ENCODE measurements at regions not wholly inside any gene's neighbourhood (a gene's known extent, or its start where the extent isn't known, plus 50 kb on each side); places are given as distances from the start of the nearest gene placed in this dataset.

GRCh38 chr2:134163336-134163735 is 90.5 kb upstream of the MGAT5 start:
- Mint-ChIP-seq H3K4me1 (ENCODE audit: low read depth in 2 of 2) (peaks cover 49 to 71% of the 10 kb centered on the region in 2 donors), H3K27ac (no peak overlapping the region), H3K27me3 (no peaks in the 10 kb centered on the region), H3K4me3 (no peak overlapping the region), H3K9me3 (no peaks in the 10 kb centered on the region), H3K36me3 (no peaks in the 10 kb centered on the region)
- DNase-seq (ENCODE audit: low spot score) (no peak), ATAC-seq (peak in 1 of 2 donors; percentile 9)

DNA sequence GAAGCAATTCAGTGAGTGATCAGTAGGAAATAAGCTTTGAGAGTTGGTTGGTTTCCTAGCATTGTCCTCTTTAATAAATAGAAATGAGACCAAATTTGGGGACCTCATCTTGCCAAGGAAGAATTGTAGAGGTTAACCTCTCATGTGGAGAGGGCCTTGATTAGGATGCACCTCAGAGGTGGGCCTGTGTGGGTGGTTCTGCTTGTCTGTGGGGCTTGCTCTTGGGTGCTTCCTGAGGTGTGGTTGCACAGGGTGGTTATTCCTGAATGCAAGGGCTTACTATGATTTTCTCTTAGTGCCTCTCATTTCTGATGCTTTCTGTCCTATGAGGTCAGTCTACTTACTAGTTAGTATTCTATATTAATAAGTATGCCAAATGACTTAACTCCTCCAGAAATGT is 89.6 kb upstream of the MGAT5 start:
- ATAC-seq (no peak), DNase-seq (ENCODE audit: low spot score) (no peak)
- H3K4me3 Mint-ChIP-seq: no peak overlapping the region
- no peaks in the 10 kb centered on the region for H3K36me3 Mint-ChIP-seq
- H3K4me1 Mint-ChIP-seq (ENCODE audit: low read depth in 2 of 2): peaks cover 55 to 68% of the 10 kb centered on the region in 2 donors
- H3K27ac Mint-ChIP-seq: no peak overlapping the region
- no peaks in the 10 kb centered on the region for H3K9me3 Mint-ChIP-seq
- H3K27me3 Mint-ChIP-seq: no peaks in the 10 kb centered on the region

DNA sequence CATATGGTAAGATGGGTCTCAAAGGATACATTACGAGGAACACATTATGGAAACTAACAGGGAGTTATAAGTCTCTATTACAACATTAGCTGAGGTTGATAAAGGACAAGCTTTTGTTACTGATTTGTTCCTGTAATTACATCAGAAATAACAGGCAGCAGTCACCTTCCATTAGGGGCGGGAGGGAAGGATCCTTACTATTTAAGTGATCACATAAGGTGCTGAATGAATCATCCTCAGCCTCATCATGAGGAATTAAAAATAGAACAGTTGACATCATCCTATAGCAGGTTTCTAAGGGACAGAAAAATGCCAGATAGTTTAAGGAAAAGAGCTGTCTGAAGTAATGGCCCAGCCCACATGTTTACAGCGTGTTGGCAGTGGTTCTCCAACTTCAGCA is 86.9 kb upstream of the MGAT5 start:
- H3K27ac Mint-ChIP-seq: no peak overlapping the region
- H3K36me3 Mint-ChIP-seq: no peaks in the 10 kb centered on the region
- peaks cover 48 to 61% of the 10 kb centered on the region in 2 donors for H3K4me1 Mint-ChIP-seq (ENCODE audit: low read depth in 2 of 2)

DNA sequence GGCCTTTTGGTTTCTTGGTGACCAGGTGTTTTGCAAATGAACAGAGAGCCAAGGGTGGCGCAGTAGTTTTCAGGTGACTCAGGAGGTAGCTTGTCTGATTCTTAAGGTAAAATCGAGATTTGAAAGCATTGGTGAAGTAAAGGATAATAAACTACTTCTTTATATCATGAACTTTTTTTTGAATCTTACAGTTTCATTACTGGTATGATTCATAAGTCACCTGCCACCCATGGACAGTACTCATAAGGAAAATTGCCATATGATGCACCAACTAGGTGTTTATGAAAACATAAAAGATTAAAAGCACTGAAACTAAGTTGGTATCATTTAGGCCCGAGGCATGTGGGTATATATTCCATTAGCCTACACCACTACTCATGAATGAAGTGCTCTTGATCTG is 84.1 kb upstream of the MGAT5 start:
- Mint-ChIP-seq H3K27me3 (no peaks in the 10 kb centered on the region), H3K36me3 (no peaks in the 10 kb centered on the region), H3K27ac (no peak overlapping the region), H3K4me3 (no peak overlapping the region), H3K4me1 (ENCODE audit: low read depth in 2 of 2) (peaks cover 45 to 59% of the 10 kb centered on the region in 2 donors), H3K9me3 (no peaks in the 10 kb centered on the region)
- DNase-seq (ENCODE audit: low spot score): no peak
- ATAC-seq: peak in 1 of 2 donors; percentile 76

More for the DNA sequence above, 86.9 kb upstream of the MGAT5 start:
- ATAC-seq (no peak), DNase-seq (ENCODE audit: low spot score) (no peak)
- Mint-ChIP-seq H3K27me3 (no peaks in the 10 kb centered on the region), H3K9me3 (no peaks in the 10 kb centered on the region), H3K4me3 (no peak overlapping the region)

DNA sequence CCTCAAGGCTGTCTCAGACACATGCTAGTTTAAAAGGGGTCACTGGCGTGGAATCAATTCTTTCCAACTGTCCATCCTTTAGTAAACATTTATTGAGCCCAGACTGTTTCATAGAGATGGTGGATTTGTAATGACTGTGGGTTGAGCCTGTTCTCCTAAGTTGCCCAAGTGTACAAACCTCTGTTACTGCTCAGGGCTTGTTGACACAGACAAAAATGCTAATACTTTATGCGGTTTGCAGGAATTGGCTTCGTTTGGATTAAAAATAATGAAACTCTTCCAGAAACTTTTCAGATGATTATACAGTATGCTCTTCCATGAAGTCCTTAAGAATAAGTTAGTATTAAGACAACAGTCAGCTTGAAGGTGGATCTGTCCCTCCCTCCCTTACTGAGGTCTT is 83.6 kb upstream of the MGAT5 start:
- Mint-ChIP-seq H3K36me3 (no peaks in the 10 kb centered on the region), H3K27ac (peak overlapping the region in 1 of 2 donors; percentile 59)

DNA sequence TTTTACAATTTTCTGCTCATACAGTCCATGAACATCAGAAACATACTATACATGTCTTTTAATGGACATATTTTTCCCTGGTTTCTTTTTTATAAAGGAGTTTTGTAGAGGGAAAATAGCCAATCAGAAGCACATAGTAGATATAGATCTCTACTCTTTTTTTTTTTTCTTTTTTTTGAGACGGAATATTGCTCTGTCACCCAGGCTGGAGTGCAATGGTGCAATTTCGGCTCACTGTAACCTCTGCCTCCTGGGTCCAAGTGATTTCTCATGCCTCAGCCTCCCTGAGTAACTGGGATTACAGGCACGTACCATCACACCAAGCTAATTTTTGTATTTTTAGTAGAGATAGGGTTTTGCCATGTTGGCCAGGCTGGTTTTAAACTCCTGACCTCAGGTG is 83.2 kb upstream of the MGAT5 start:
- H3K27ac Mint-ChIP-seq: peak overlapping the region in 1 of 2 donors; percentile 59

More for the DNA sequence above, 83.6 kb upstream of the MGAT5 start:
- H3K27me3 Mint-ChIP-seq: no peaks in the 10 kb centered on the region
- H3K4me1 Mint-ChIP-seq (ENCODE audit: low read depth in 2 of 2): peaks cover 43 to 58% of the 10 kb centered on the region in 2 donors
- ATAC-seq: no peak
- no peak overlapping the region for H3K4me3 Mint-ChIP-seq
- DNase-seq (ENCODE audit: low spot score): no peak
- no peaks in the 10 kb centered on the region for H3K9me3 Mint-ChIP-seq

GRCh38 chr2:134173338-134174016 is 80.4 kb upstream of the MGAT5 start:
- peak; percentile 69 for DNase-seq (ENCODE audit: low spot score)
- Mint-ChIP-seq H3K4me1 (ENCODE audit: low read depth in 2 of 2) (peaks cover 55 to 58% of the 10 kb centered on the region in 2 donors), H3K4me3 (peak overlapping the region; percentile 16), H3K27me3 (no peaks in the 10 kb centered on the region), H3K36me3 (no peaks in the 10 kb centered on the region), H3K27ac (peak overlapping the region in 1 of 2 donors; percentile 84), H3K9me3 (no peaks in the 10 kb centered on the region)
- peak; percentile 55 to 85 for ATAC-seq

More for the DNA sequence above, 83.2 kb upstream of the MGAT5 start:
- DNase-seq (ENCODE audit: low spot score) (no peak), ATAC-seq (no peak)
- Mint-ChIP-seq H3K36me3 (no peaks in the 10 kb centered on the region), H3K4me1 (ENCODE audit: low read depth in 2 of 2) (peaks cover 46 to 60% of the 10 kb centered on the region in 2 donors), H3K9me3 (no peaks in the 10 kb centered on the region), H3K4me3 (no peak overlapping the region), H3K27me3 (no peaks in the 10 kb centered on the region)

DNA sequence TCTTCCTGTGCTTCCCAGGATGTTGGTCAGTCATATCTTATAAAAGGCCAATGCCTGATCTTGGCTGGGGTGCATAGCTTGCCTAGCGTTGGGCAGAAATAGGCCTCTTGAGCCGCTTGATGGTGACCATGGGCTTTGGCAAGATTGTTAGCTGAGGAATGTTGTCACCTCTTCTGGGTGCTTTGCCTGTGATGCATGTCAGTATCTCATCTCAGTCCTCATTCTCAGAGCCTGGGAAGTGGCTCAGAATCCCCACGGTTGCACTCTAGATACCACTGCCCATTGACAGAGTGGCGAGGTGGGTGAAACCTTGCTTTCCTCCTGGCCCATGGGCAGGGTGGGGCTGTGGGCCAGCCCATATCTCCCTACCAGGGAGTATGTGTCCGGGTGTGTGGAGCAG is 79.2 kb upstream of the MGAT5 start:
- H3K36me3 Mint-ChIP-seq: no peaks in the 10 kb centered on the region
- H3K4me3 Mint-ChIP-seq: no peak overlapping the region
- DNase-seq (ENCODE audit: low spot score) (no peak), ATAC-seq (no peak)
- H3K4me1 Mint-ChIP-seq (ENCODE audit: low read depth in 2 of 2): peaks cover 47 to 64% of the 10 kb centered on the region in 2 donors
- H3K27ac Mint-ChIP-seq: no peak overlapping the region
- no peaks in the 10 kb centered on the region for H3K27me3 Mint-ChIP-seq
- no peaks in the 10 kb centered on the region for H3K9me3 Mint-ChIP-seq

GRCh38 chr2:134175834-134176233 is 78.0 kb upstream of the MGAT5 start:
- peak overlapping the region in 1 of 2 donors; percentile 1 for H3K27ac Mint-ChIP-seq

GRCh38 chr2:134177351-134177931 is 76.4 kb upstream of the MGAT5 start:
- no peak overlapping the region for H3K4me3 Mint-ChIP-seq
- ATAC-seq (no peak), DNase-seq (ENCODE audit: low spot score) (no peak)
- H3K9me3 Mint-ChIP-seq: no peaks in the 10 kb centered on the region
- no peaks in the 10 kb centered on the region for H3K36me3 Mint-ChIP-seq
- no peaks in the 10 kb centered on the region for H3K27me3 Mint-ChIP-seq
- H3K27ac Mint-ChIP-seq: peak overlapping the region in 1 of 2 donors; percentile 84
- peaks cover 63 to 74% of the 10 kb centered on the region in 2 donors for H3K4me1 Mint-ChIP-seq (ENCODE audit: low read depth in 2 of 2)

More at GRCh38 chr2:134175834-134176233, 78.0 kb upstream of the MGAT5 start:
- peaks cover 47 to 61% of the 10 kb centered on the region in 2 donors for H3K4me1 Mint-ChIP-seq (ENCODE audit: low read depth in 2 of 2)
- ATAC-seq (no peak), DNase-seq (ENCODE audit: low spot score) (no peak)
- H3K9me3 Mint-ChIP-seq: no peaks in the 10 kb centered on the region
- H3K36me3 Mint-ChIP-seq: no peaks in the 10 kb centered on the region
- H3K27me3 Mint-ChIP-seq: no peaks in the 10 kb centered on the region
- no peak overlapping the region for H3K4me3 Mint-ChIP-seq

DNA sequence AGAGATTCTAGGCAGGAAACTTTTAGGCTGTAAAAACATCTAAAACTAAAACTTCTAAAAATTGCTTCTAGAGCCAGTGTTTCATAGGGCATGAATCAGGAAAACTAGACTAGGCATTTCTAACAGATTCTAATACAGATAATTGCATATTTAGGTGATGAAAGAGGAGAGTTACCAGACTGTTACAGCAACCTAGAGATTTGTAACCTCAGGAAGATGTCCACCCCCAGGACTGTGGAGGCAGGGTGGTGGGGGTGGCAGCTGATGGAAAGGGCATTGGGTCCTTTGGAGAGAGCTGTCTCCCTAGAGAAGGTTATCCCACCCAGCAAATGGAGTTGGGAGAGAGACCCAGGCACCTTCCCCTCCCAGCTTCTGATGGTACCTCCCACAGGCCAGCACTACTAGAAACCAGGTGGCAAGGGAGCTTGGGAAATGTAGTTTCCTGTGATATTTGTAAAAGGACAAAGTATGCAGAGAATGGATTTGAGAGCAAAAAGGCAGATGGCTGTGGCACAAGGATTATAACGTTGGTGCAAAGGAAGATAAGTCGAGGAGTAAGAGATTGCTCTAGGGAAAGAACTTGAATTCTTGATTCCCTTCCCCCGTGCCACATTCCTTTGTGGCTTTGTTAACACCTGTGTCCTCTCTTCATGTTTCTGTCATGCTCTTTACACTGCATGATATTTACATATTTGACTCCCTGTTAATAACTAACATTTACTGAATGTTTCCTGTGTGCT is 75.6 kb upstream of the MGAT5 start:
- peak overlapping the region in 1 of 2 donors; percentile 84 for H3K27ac Mint-ChIP-seq
- no peaks in the 10 kb centered on the region for H3K36me3 Mint-ChIP-seq
- no peak for ATAC-seq
- no peaks in the 10 kb centered on the region for H3K9me3 Mint-ChIP-seq
- no peak overlapping the region for H3K4me3 Mint-ChIP-seq
- peaks cover 56 to 66% of the 10 kb centered on the region in 2 donors for H3K4me1 Mint-ChIP-seq (ENCODE audit: low read depth in 2 of 2)
- H3K27me3 Mint-ChIP-seq: no peaks in the 10 kb centered on the region
- DNase-seq (ENCODE audit: low spot score): no peak

DNA sequence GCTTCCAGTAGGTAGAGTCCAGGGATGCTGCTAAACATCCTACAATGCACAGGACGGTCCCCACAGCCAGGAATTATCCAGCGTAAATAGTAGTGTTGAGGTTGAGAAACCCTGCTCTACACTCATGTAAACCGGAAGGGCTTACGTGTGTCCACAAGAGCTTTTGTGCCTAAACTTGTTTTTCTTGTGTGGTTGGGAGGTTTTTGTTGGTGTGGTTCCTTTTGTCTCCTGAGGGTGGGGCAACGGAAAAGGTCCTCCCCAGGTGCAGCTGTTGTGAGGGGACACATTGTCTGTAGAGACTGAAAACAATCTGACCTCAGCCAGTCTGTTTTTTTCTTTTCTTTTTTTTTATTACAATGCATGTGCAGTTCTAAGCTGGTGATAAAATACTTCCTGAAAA is 72.7 kb upstream of the MGAT5 start:
- H3K9me3 Mint-ChIP-seq: no peaks in the 10 kb centered on the region
- ATAC-seq: peak in 1 of 2 donors; percentile 63
- peak overlapping the region; percentile 33 to 52 for H3K27ac Mint-ChIP-seq
- H3K4me3 Mint-ChIP-seq: no peak overlapping the region
- DNase-seq (ENCODE audit: low spot score): no peak
- H3K4me1 Mint-ChIP-seq (ENCODE audit: low read depth in 2 of 2): peaks cover 37 to 62% of the 10 kb centered on the region in 2 donors
- no peaks in the 10 kb centered on the region for H3K36me3 Mint-ChIP-seq
- H3K27me3 Mint-ChIP-seq: no peaks in the 10 kb centered on the region

DNA sequence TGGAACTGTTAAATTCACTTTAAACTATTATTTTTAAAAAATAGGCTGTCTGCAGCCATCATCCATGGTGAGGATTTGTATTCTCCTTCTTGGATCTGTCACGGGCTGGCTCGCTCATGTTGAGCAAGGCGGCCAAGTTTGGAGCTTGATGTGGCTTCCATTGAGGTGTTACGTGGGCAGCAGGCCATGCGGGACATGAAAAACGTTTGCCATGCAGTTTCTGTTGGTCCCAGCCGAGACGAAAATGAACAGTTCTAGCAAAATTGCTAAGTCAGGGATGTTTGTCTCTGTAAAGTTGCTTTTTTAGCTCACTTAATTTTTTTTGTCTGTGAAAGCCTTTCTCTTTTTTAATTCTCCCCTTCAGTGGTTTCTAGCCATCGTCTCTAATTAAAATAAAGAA is 70.2 kb upstream of the MGAT5 start:
- H3K9me3 Mint-ChIP-seq: no peaks in the 10 kb centered on the region
- peaks cover 39 to 58% of the 10 kb centered on the region in 2 donors for H3K4me1 Mint-ChIP-seq (ENCODE audit: low read depth in 2 of 2)
- no peaks in the 10 kb centered on the region for H3K27me3 Mint-ChIP-seq
- H3K27ac Mint-ChIP-seq: no peak overlapping the region
- H3K36me3 Mint-ChIP-seq: no peaks in the 10 kb centered on the region
- DNase-seq (ENCODE audit: low spot score) (no peak), ATAC-seq (no peak)
- no peak overlapping the region for H3K4me3 Mint-ChIP-seq

- Mint-ChIP-seq H3K9me3 (no peaks in the 10 kb centered on the region), H3K4me1 (ENCODE audit: low read depth in 2 of 2) (peaks cover 44 to 57% of the 10 kb centered on the region in 2 donors), H3K36me3 (no peaks in the 10 kb centered on the region), H3K27me3 (no peaks in the 10 kb centered on the region), H3K27ac (no peak overlapping the region), H3K4me3 (no peak overlapping the region)
- ATAC-seq (no peak), DNase-seq (ENCODE audit: low spot score) (no peak)
These were observed 68.2 kb upstream of the MGAT5 start for GRCh38 chr2:134185639-134186038.
